ENCODE measurements at regions not wholly inside any gene's neighbourhood (a gene's known extent, or its start where the extent isn't known, plus 50 kb on each side); places are given as distances from the start of the nearest gene placed in this dataset.

DNA sequence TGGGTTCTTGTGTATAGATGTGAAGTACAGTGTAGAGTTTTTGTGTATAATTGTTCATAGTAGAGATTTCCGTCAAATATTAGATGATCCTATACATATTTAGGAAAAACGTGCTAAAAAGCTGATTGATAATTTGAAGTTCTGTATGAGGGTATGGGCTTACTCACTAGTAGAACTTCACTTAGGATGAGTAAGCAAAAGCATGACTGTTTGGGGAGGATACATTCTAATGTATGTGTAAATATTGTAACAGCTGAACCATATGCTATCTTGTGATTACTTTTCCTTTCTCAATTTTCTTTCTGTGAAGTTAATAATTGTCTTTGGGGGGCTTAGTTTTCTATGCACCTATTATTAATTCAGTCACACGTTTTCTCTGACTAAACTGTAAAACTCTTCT, 53.2 kb upstream of the PDK4 start:
- in situ Hi-C loops (cut with HindIII; ENCODE audit: low sequenced_read_pairs) = no loop called here

GRCh38 chr7:95646350-95646749, 50.0 kb upstream of the PDK4 start:
- in situ Hi-C loops (cut with HindIII; ENCODE audit: low sequenced_read_pairs) = no loop called here

More for the DNA sequence above, 53.2 kb upstream of the PDK4 start:
- H3K4me3 ChIP-seq (ENCODE audit: low read depth, low read length) = no peak overlapping the region
- DNase-seq (ENCODE audit: low read depth) = no peak
- TF ChIP-seq, protein P1, sequence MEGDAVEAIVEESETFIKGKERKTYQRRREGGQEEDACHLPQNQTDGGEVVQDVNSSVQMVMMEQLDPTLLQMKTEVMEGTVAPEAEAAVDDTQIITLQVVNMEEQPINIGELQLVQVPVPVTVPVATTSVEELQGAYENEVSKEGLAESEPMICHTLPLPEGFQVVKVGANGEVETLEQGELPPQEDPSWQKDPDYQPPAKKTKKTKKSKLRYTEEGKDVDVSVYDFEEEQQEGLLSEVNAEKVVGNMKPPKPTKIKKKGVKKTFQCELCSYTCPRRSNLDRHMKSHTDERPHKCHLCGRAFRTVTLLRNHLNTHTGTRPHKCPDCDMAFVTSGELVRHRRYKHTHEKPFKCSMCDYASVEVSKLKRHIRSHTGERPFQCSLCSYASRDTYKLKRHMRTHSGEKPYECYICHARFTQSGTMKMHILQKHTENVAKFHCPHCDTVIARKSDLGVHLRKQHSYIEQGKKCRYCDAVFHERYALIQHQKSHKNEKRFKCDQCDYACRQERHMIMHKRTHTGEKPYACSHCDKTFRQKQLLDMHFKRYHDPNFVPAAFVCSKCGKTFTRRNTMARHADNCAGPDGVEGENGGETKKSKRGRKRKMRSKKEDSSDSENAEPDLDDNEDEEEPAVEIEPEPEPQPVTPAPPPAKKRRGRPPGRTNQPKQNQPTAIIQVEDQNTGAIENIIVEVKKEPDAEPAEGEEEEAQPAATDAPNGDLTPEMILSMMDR (IDR thresholded peaks at IDR 0.05; ENCODE audit: low read depth, low read length, missing control alignments) = no peak

More at GRCh38 chr7:95646350-95646749, 50.0 kb upstream of the PDK4 start:
- H3K4me3 ChIP-seq (ENCODE audit: low read depth, low read length) = no peak overlapping the region
- TF ChIP-seq, protein P1 (IDR thresholded peaks at IDR 0.05; ENCODE audit: low read depth, low read length, missing control alignments) = no peak
- DNase-seq (ENCODE audit: low read depth) = no peak
